GM12892 (cell line): ENCODE measurements at regions not wholly inside any gene's neighbourhood (a gene's known extent, or its start where the extent isn't known, plus 50 kb on each side); places are given as distances from the start of the nearest gene placed in this dataset.

Experiments used
- POLR2A ChIP-seq: IDR thresholded peaks from 2 replicates; pipeline ENCODE4 v1.6.1; 2011; ENCODE audit warnings: low read depth, low read length, control low read depth
- TAF1 ChIP-seq: IDR thresholded peaks from 2 replicates; pipeline ENCODE4 v1.6.1; 2011; ENCODE audit warnings: low read depth, mild to moderate bottlenecking, control low read depth, low read length, borderline replicate concordance

DNA sequence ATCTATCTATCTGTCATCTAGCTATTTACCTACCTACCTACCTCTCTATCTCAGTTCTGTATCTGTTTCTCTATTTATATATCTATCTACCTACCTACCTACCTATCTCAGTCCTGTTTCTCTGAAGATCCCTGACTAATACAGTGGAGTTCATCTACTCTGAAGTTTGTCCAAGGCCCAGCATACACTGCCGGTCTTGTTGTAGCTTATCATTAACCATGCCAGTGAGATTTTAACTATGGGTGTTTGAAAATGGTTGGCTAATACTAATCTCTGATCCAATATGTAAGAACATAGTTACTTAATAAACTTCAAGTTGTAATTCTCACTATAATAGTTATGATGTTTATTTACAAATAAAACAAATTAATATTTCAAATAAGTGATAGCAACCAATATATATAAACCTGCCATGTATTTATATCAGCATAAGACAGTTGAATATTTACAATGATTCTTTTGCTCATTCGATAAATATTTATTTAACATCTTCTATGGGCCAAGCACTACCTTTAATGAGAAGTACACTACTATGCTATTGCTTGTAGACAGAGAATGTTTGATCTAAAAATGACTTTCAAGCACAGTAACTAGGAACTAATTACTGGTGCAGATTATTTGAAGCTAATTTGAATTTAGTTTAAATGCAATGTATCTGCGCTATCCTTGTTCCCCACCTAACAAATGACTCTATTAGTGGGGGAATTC, 242.1 kb downstream of the KLF5 start:
- TF ChIP-seq POLR2A: no peak
- no peak for TF ChIP-seq TAF1
